Ovary (tissue), 3 donors: ENCODE measurements at regions not wholly inside any gene's neighbourhood (a gene's known extent, or its start where the extent isn't known, plus 50 kb on each side); places are given as distances from the start of the nearest gene placed in this dataset.

Experiments
- EP300 ChIP-seq: sonication (generic); formaldehyde crosslinking; IDR thresholded peaks from one replicate; pipeline ENCODE4 v1.6.1; 2017; ENCODE audit warnings: antibody characterized with exemption
- TF ChIP-seq, protein P1 (sequence below), 3 donors: fragments of 450-650 bp in 2 of 3; fragments of 200-600 bp in 1 of 3; IDR thresholded peaks; one replicate each; pipeline versions ENCODE4 v1.5.1 to v1.8.0; 2016 to 2022; ENCODE audit warnings: antibody characterized with exemption in 3 of 3, mild to moderate bottlenecking in 1 of 3
- donor health status: DM: no; HTN: no; CAD: no.

DNA sequence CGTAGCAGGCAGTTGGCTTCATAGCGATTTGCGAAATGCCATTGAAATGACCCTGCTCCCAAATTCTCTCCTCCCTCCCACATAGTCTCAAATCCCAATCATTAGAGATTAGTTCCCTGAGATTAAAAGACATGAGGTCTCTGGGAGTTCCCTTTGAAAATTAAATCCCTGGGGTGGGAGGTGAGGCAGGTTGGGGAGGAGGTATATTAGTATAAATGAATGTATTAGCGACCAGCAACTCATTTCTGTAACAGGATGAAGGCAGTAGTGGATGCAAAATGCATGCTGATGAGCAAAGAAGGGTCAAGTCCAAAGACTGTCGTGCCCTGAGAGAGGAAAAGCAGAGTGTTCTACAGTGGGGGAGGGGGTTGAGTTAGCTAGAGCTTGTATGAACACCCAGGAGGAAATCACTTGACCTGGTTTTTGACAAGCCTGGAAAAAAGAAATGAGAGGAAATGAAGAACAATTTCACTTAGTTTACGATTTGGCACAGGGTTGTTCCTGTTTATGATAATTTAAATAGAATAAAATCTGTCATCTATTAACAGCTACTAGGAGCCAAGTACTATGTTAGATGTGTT, 79.6 kb upstream of the MTPN start:
- TF ChIP-seq, protein P1, sequence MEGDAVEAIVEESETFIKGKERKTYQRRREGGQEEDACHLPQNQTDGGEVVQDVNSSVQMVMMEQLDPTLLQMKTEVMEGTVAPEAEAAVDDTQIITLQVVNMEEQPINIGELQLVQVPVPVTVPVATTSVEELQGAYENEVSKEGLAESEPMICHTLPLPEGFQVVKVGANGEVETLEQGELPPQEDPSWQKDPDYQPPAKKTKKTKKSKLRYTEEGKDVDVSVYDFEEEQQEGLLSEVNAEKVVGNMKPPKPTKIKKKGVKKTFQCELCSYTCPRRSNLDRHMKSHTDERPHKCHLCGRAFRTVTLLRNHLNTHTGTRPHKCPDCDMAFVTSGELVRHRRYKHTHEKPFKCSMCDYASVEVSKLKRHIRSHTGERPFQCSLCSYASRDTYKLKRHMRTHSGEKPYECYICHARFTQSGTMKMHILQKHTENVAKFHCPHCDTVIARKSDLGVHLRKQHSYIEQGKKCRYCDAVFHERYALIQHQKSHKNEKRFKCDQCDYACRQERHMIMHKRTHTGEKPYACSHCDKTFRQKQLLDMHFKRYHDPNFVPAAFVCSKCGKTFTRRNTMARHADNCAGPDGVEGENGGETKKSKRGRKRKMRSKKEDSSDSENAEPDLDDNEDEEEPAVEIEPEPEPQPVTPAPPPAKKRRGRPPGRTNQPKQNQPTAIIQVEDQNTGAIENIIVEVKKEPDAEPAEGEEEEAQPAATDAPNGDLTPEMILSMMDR (IDR thresholded peaks at IDR 0.05) = no peak
- TF ChIP-seq EP300 = no peak
